ENCODE measurements at regions not wholly inside any gene's neighbourhood (a gene's known extent, or its start where the extent isn't known, plus 50 kb on each side); places are given as distances from the start of the nearest gene placed in this dataset.

GRCh38 chr4:10893395-10893794 lies 208.8 kb upstream of the CLNK start:
- intact Hi-C loops (cut with DNase I; ENCODE audit: low total_unique reads): no loop called here
- Histone ChIP-seq H3K4me3 (no peak overlapping the region), H3K27ac (no peak overlapping the region), H3K9me3 (no peaks in the 10 kb centered on the region), H3K4me1 (peaks cover 0 to 8% (median 2%) of the 10 kb centered on the region in 6 donors), H3K36me3 (no peaks in the 10 kb centered on the region), H3K27me3 (replicated peaks in 1 of 7) (no peaks in the 10 kb centered on the region)
- 24 to 51% (median 33%) methylated on average over 2 of the region's 2 CpGs for WGBS, 5 donors
- TF ChIP-seq, protein P1, sequence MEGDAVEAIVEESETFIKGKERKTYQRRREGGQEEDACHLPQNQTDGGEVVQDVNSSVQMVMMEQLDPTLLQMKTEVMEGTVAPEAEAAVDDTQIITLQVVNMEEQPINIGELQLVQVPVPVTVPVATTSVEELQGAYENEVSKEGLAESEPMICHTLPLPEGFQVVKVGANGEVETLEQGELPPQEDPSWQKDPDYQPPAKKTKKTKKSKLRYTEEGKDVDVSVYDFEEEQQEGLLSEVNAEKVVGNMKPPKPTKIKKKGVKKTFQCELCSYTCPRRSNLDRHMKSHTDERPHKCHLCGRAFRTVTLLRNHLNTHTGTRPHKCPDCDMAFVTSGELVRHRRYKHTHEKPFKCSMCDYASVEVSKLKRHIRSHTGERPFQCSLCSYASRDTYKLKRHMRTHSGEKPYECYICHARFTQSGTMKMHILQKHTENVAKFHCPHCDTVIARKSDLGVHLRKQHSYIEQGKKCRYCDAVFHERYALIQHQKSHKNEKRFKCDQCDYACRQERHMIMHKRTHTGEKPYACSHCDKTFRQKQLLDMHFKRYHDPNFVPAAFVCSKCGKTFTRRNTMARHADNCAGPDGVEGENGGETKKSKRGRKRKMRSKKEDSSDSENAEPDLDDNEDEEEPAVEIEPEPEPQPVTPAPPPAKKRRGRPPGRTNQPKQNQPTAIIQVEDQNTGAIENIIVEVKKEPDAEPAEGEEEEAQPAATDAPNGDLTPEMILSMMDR (IDR thresholded peaks at IDR 0.05 in 8 of 11, conservative IDR thresholded peaks at IDR 0.05 in 3 of 11): peak in 5 of 11 experiments; percentile 20 to 59 (median 31)
- TF ChIP-seq POLR2A (IDR thresholded peaks at IDR 0.05): no peak
- no peak for DNase-seq

- WGBS, 5 donors: 25 to 55% (median 44%) methylated on average over 2 of the region's 2 CpGs
- Histone ChIP-seq H3K4me3 (no peak overlapping the region), H3K27me3 (replicated peaks in 1 of 7) (no peaks in the 10 kb centered on the region), H3K9me3 (no peaks in the 10 kb centered on the region), H3K36me3 (no peaks in the 10 kb centered on the region), H3K4me1 (peaks cover 0 to 8% (median 0%) of the 10 kb centered on the region in 6 donors), H3K27ac (no peak overlapping the region)
- intact Hi-C loops (cut with DNase I; ENCODE audit: low total_unique reads): no loop called here
- TF ChIP-seq POLR2A (IDR thresholded peaks at IDR 0.05) (no peak), POLR2AphosphoS5 (IDR thresholded peaks at IDR 0.05) (no peak)
- TF ChIP-seq, protein P1 (IDR thresholded peaks at IDR 0.05 in 8 of 11, conservative IDR thresholded peaks at IDR 0.05 in 3 of 11): no peak
- DNase-seq: no peak
Observed at GRCh38 chr4:10891866-10892265, 207.3 kb upstream of the CLNK start.

DNA sequence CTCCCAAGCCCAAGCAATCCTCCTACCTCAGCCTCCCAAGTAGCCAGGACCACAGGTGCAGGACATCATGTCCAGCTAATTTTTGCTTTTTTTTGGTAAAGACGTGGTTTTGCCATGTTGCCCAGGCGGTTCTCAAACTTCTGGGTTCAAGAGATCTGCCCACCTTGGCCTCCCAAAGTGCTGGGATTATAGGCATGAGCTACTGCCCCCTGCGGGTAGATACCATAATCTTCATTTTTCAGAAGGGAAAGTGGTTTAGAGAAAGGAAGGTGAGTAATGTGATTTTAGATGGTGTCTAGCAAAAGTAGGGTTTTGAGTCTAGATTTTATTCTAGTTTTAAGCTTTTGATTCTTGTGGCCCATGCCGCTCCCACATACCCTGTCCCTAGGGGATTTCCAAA lies 205.3 kb upstream of the CLNK start:
- Histone ChIP-seq H3K27ac (no peak overlapping the region), H3K9me3 (no peaks in the 10 kb centered on the region), H3K36me3 (no peaks in the 10 kb centered on the region), H3K27me3 (replicated peaks in 1 of 7) (no peaks in the 10 kb centered on the region), H3K4me3 (no peak overlapping the region), H3K4me1 (peaks cover 0 to 8% (median 0%) of the 10 kb centered on the region in 6 donors)
- TF ChIP-seq, protein P1 (IDR thresholded peaks at IDR 0.05 in 8 of 11, conservative IDR thresholded peaks at IDR 0.05 in 3 of 11): no peak
- TF ChIP-seq POLR2A (IDR thresholded peaks at IDR 0.05) (no peak), POLR2AphosphoS5 (IDR thresholded peaks at IDR 0.05) (no peak)
- DNase-seq: no peak
- WGBS, 5 donors: 86 to 93% (median 89%) methylated on average over 4 of the region's 4 CpGs
- intact Hi-C loops (cut with DNase I; ENCODE audit: low total_unique reads): no loop called here

DNA sequence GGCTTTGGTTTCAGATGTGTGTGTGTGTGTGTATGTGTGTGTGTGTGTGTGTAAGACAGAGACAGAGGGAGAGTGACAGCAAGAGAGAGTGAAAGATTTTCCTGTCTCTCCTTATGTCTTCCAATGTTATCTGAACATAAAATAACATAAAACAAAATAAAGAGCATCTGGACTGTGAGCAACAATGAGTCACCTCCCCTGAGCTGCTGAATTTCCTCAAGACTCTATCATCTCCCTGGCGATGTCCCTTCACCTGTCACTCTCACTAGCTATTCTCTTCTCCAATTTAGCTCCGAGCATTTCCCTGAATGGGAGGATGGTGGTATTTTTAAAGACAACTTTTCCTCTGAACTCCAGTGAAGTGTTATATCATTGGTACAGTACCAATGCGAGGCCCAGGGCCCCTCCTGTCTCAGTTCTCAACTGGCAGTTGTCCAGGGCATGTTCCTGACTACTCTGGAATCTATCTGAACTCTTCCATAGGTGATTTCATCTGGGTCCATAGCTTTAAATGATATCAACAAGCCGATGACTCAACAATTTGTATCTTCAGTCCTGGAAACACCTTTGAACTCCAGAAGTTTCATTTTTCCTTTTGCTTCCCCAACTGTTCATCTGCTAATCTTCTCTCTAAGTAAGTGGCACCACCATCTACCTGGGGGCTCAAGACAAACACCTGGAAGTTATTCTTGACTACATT lies 195.0 kb upstream of the CLNK start:
- Histone ChIP-seq H3K36me3 (no peaks in the 10 kb centered on the region), H3K27me3 (replicated peaks in 1 of 7) (no peaks in the 10 kb centered on the region), H3K4me1 (no peaks in the 10 kb centered on the region), H3K9me3 (no peaks in the 10 kb centered on the region), H3K27ac (no peak overlapping the region), H3K4me3 (no peak overlapping the region)
- intact Hi-C loops (cut with DNase I; ENCODE audit: low total_unique reads): no loop called here
- TF ChIP-seq POLR2AphosphoS5 (IDR thresholded peaks at IDR 0.05) (no peak), POLR2A (IDR thresholded peaks at IDR 0.05) (no peak)
- TF ChIP-seq, protein P1 (IDR thresholded peaks at IDR 0.05 in 8 of 11, conservative IDR thresholded peaks at IDR 0.05 in 3 of 11): no peak
- no peak for DNase-seq
- WGBS, 5 donors: 84 to 93% (median 88%) methylated on average over 4 of the region's 4 CpGs
